ENCODE measurements at regions not wholly inside any gene's neighbourhood (a gene's known extent, or its start where the extent isn't known, plus 50 kb on each side); places are given as distances from the start of the nearest gene placed in this dataset.

GRCh38 chr4:181755846-181756245, 487.4 kb upstream of the TENM3 start:
- no peak for TF ChIP-seq CTCF (IDR thresholded peaks at IDR 0.05; ENCODE audit: low read depth, low read length, missing control alignments)
- in situ Hi-C loops (cut with HindIII; ENCODE audit: low sequenced_read_pairs), result no loop called here
- DNase-seq (ENCODE audit: low read depth), result no peak
- H3K4me3 ChIP-seq (ENCODE audit: low read depth, low read length), result no peak overlapping the region

GRCh38 chr4:181756451-181757095, 486.6 kb upstream of the TENM3 start:
- H3K4me3 ChIP-seq (ENCODE audit: low read depth, low read length), result no peak overlapping the region
- DNase-seq (ENCODE audit: low read depth), result no peak
- in situ Hi-C loops (cut with HindIII; ENCODE audit: low sequenced_read_pairs), result no loop called here
- no peak for TF ChIP-seq CTCF (IDR thresholded peaks at IDR 0.05; ENCODE audit: low read depth, low read length, missing control alignments)

- TF ChIP-seq CTCF (IDR thresholded peaks at IDR 0.05; ENCODE audit: low read depth, low read length, missing control alignments), result no peak
- in situ Hi-C loops (cut with HindIII; ENCODE audit: low sequenced_read_pairs), result no loop called here
- no peak overlapping the region for H3K4me3 ChIP-seq (ENCODE audit: low read depth, low read length)
Observed at GRCh38 chr4:181757098-181757497, 486.1 kb upstream of the TENM3 start.

GRCh38 chr4:181757910-181758660, 485.1 kb upstream of the TENM3 start:
- in situ Hi-C loops (cut with HindIII; ENCODE audit: low sequenced_read_pairs), result no loop called here
- no peak for DNase-seq (ENCODE audit: low read depth)
- H3K4me3 ChIP-seq (ENCODE audit: low read depth, low read length), result no peak overlapping the region
- no peak for TF ChIP-seq CTCF (IDR thresholded peaks at IDR 0.05; ENCODE audit: low read depth, low read length, missing control alignments)

More at GRCh38 chr4:181757098-181757497, 486.1 kb upstream of the TENM3 start:
- no peak for DNase-seq (ENCODE audit: low read depth)

GRCh38 chr4:181760560-181760959, 482.6 kb upstream of the TENM3 start:
- no peak for TF ChIP-seq CTCF (IDR thresholded peaks at IDR 0.05; ENCODE audit: low read depth, low read length, missing control alignments)

GRCh38 chr4:181761156-181761555, 482.0 kb upstream of the TENM3 start:
- no peak overlapping the region for H3K4me3 ChIP-seq (ENCODE audit: low read depth, low read length)
- in situ Hi-C loops (cut with HindIII; ENCODE audit: low sequenced_read_pairs), result no loop called here
- DNase-seq (ENCODE audit: low read depth), result peak; percentile 15
- no peak for TF ChIP-seq CTCF (IDR thresholded peaks at IDR 0.05; ENCODE audit: low read depth, low read length, missing control alignments)

More at GRCh38 chr4:181760560-181760959, 482.6 kb upstream of the TENM3 start:
- no peak overlapping the region for H3K4me3 ChIP-seq (ENCODE audit: low read depth, low read length)
- in situ Hi-C loops (cut with HindIII; ENCODE audit: low sequenced_read_pairs), result no loop called here
- no peak for DNase-seq (ENCODE audit: low read depth)

Data from astrocyte of the cerebellum (primary cell).